ENCODE measurements at regions not wholly inside any gene's neighbourhood (a gene's known extent, or its start where the extent isn't known, plus 50 kb on each side); places are given as distances from the start of the nearest gene placed in this dataset.

DNA sequence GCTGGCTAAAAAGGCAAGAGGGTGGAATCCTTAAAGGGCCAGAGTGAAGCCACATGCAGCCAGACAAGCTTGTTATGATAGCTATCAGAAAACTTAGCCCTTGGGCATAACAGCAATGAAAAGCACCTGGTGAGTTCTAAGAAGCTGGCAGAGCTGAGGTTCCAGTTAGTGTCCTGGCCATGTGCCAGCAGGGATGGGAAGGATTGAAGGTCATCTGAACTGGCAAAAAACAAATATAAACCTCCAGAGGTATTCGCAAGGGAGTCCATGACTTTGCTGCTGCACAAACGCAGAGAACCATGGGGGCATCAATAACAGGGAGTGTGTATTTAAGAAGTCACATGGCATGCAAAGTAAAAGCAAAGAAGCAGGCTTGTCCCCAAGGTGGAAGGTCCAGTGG is 208.9 kb downstream of the FAM47A start:
- TF ChIP-seq POLR2A (IDR thresholded peaks at IDR 0.05) (no peak), CTCF (IDR thresholded peaks at IDR 0.05) (no peak)
